HG03460 (cell line): ENCODE measurements at regions not wholly inside any gene's neighbourhood (a gene's known extent, or its start where the extent isn't known, plus 50 kb on each side); places are given as distances from the start of the nearest gene placed in this dataset.
A peak's percentile ranks its signal among the peaks of the same experiment; 100 is the strongest.

Experiments used
- ATAC-seq: cut with Tn5 transposase; IDR thresholded peaks from one replicate; pipeline ENCODE4 v1.9.1; 2021; ENCODE audit not compliant: unreplicated experiment

DNA sequence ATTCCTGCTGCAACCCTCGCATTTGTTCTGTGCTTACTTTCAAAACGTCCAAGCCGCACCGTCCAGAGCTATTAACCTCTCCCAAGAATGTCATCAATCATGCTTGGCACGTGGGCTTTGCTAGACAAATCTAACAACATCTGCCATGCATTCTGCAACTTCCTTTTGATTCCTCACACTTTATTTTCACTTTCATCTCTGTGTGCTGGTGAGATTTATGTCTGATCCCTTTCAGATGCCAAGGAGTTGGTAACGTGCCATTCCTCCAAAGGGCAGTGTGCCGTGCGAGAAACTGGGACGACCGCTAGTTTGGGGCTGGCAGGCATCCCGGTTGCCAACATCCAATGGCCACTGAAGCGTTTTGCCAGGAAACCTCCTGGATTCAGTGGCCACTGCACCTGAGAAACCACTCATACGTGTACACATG, 230.0 kb upstream of the PARD3B start:
- ATAC-seq, result no peak

DNA sequence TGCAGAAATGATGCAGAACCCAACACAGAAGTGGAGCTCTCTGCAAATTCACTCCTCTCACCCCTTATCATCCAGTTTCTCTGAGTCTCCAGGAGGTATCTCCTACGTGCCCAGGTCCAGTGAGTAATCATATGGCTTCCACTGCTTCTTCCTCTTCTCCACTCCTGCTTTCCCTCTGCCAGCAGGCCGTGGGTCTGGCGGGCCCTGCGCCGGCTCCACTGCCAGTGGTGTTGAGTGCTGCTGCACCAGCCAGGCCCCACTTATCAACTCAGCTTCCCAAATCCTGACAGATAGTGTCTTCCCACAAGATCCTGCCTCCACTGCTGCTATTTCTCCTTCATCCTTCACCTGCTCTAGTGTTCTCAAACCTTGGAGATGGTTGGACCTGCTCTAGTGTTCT, 227.6 kb upstream of the PARD3B start:
- ATAC-seq, result no peak

DNA sequence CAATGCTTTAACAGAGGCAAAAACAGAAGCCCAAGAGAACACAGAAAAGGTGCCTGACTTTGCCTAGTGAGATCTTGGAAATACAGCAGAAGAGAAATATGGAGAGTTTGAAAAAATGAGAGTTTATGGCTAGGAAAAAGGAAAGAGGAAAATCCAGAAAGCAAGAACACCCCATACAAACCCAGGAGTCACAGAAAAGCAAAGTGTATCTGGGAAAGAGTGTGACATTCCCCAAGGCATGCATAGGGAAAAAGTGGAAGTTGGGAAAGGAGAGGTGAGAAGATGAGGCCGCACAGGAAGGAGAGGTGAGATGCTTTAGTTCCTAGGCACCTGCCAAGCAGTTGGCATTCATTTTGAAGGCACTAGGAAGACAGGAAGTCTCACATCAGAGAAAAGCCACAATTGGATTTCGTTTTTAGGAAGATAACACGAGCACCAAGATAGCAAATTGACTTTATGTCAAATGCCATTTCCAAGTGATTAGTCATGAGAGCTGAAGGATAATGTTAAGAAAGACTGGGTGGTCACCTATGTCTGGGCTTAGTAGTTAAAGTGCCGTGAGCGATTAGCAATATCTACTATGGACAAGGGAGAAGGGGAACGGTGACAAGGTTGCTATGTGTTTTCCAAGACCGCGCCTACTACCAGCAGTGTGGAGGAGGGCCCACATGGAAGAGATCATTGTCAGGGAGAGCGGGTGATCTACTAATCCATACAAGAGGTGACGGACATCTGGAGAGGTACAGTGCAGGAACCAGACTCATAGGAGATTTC, 224.1 kb upstream of the PARD3B start:
- no peak for ATAC-seq

DNA sequence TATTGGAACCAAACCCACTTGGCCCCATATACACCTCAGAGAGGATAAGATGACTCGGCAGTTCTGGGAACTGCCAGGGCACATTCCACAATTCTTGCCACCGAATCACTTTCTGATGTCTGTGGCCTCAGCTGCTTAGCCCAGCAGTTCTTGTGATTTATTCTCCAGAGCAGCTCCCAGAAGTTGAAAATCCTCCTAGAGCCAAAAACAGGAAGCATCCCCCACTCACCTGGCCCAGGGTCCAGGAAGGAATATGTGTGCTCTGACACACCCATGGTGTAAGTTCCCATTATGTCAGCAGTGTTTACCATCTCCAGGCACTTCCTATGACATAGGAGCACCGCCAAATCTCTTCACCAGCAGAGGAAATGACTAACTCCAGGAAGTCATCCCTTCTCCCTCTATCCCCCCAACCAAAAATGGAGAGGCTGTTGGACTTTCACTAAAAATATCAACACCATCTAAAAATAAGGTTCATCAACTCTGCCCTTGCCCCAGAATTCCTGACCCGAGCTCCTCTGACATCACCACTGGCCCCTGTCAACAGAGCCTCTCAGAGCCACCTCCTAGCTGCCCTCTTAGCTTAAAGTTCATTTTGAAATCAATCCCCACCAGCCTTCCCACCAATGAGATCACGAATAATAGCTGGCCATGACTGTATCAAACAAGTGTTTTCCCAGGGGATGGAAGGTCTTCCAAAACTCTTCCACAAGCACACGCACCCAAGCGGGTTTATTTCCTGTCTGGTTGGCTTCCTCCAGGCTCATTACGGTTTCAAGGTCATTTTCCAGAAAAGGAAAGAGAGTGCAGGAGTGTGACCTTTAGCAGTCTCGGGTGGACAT, 223.1 kb upstream of the PARD3B start:
- no peak for ATAC-seq

DNA sequence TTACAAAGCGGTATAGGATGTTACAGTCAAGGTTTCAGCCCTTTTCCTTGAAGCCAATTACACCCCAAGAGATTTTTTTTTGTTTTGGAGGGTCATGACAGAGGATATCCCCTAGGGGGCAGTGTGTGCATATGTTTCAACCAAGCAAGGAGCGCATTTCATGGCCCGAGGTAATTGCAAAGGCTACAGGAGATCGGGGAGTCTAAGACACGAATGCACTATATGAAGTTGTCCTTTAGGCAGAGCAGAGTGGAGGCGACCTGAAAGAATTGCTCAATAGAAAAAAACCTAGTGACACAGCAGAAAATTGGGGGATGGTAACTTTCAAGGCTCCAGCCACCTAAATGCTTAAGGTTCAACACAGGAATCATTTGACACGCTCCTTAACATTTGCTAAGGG, 219.8 kb upstream of the PARD3B start:
- peak; percentile 94 for ATAC-seq

DNA sequence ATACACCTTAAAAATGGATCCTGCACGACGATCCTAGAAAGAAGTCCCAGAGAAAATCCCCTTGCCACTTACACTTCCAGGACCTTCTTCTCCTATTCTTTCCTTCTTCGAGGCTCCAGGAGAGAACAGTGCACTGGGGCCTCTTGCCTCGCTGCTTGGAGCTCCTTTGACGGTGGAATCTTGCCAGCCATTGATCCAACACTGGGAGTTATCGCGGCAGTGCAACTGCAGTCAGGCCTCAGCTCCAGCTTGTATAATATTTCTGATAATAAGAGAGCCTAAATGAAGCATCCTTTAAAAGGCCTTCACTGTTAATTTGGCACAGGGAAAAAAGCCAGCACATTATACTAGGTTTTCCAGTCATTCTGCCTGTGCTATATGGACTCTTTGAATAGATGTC, 216.9 kb upstream of the PARD3B start:
- no peak for ATAC-seq

DNA sequence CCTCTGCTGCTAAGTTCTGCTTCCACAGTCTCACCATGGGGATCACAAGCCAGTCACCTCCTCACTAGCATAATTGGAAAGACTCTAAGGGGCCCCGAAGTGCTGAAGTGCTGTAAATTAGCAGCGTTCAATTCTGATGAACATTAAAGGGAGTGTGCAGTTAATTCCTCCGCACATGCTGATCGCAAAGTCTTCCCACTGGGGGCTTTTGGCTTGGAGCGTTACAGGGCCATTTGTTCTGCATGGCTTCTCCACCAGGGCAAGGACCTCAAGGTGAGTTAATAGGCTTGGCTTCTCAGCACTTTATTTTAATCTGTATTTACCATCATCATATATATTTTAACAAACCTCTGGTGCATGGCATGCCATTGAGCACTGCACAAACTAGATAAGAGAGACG, 216.3 kb upstream of the PARD3B start:
- no peak for ATAC-seq

DNA sequence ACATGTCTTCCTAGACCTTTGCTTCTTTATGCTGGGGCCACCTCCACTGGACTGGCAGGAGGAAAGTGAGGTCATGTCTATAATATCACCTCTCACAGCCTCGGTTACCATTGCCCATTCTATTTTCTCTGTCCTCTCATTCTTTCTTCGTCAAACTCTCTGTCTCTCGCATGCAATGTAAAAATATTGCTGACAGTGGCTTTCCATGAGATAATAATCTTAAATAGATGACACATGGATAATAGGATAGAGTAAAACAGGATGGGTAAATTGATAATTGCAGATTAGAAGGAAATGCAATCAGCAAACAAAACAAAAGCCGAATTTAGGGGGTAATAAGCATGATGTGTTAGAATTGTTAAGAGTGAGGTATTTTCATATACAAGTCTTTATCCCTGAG, 215.7 kb upstream of the PARD3B start:
- ATAC-seq, result no peak

DNA sequence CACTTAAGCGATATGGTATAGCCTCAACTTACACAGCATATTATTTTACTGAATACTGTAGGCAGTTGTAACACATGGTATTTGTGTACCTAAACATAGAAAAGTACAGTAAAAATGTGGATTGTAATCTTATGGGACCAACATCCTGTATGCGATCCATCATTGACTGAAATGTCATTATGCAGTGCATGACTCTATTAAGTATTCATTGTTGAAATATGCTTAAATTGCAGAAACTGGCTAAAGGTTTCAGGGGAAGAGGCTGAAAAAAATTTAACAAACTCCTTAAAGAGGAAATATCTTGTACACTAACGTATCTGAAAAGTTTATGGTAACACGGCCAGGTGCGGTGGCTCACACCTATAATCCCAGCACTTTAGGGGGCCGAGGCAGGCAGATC, 214.1 kb upstream of the PARD3B start:
- ATAC-seq, result no peak

DNA sequence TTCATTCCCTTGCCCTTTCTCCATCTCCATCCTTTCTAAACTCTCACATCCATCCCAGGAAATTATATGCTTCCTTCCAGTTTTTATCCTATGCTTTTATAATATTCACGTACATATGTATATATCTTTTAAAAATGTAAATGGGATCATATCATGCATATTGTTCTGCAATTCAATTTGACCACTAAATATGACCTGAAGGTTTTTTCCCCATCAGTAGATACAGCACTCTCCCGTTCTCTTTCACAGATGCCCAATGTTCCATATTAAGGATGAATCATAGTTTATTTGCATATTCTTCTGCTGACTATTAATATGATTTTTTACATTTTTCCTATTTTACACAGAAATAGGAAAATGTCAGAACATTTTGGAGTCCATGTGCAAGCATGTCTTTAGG, 213.3 kb upstream of the PARD3B start:
- no peak for ATAC-seq

DNA sequence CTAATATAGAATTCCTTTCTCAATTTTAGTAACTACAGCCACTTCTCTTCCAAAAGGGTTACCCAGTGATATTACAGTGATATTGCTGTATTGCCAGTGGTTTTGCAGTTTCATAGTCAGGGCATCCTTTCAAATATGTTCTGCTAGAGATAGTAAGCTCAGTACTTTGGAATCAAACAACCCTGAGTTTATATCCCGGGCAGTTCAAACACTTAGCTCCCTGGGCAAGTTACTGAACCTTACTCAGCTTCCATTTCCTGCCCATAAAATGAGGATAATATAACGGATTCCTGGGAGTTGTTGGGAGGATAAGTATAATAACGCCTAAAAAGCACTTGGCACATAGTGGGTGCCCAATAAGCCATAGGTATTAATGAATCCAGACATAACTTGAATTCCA, 212.6 kb upstream of the PARD3B start:
- ATAC-seq, result no peak

DNA sequence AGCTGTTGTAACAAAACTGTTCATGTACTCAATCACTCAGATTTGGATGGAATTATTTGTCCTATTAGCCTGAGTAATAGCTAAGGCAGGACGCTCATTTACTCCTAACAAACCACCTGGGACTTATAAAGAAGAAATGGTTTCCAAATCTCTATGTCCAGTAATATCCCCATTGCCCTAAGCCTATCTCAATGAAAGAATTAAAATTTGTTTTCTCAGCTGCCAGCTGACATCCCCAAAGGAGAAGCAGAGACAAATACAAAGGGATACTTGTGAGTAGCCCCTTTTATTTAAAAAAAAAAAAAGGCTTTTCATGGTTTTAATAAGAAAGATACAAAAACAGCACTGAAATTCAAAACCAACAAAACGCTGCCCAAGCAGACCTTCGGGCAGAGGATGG, 211.4 kb upstream of the PARD3B start:
- no peak for ATAC-seq

DNA sequence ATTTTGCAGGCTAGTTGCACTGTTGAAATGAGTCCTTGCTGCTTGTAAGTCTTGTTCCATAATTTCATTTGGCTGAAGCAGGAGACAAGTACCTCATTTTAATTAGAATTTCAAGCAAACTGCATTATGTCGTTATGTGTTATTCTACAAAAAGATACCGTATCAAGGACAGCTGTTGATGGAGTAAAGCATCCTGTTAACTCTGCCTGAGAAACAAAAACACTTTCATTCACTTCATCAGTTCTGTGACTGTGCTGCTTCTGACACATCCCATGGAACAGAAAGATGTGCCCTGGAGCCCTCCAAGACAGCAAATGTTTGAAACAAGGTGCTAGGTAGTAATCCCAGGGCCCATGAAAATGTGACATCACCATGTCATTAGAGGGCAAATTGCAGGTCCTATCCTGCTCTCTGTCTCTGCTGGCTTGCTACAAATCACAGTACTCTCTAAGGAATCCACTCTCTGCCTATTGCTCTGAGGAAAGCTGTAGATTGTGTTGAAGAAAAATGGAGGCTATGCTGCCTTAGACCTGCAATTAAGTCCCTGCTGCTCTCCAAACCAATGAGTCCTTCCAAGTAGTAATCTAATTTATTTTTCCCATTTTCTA, 209.7 kb upstream of the PARD3B start:
- ATAC-seq, result no peak

DNA sequence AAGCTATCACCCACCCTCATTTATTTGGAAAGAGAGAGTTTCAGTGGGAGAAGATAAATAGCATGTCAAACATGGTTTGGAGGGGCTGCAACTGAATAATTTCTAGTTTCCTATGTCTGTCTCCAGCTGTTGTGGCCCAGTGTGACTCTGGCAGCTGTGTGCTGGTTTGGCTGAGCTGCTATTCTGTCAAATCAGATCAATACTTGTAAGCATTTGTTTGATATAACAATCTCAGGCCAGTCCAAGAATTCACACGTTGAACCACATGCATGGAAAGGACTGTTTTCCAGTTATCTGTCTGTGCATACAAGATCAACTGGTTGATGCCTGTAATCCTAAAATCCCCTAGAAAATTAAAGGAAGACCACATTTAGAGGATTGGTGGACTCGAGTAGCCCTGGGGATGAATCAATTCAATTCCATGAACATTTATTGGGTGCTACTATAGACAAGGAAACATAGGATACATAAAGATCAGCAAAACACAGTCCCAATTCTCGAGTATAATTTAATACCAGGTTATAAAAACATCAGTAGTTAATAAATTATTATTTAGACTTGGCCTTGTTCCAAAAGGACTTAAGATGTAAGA, 209.0 kb upstream of the PARD3B start:
- no peak for ATAC-seq

DNA sequence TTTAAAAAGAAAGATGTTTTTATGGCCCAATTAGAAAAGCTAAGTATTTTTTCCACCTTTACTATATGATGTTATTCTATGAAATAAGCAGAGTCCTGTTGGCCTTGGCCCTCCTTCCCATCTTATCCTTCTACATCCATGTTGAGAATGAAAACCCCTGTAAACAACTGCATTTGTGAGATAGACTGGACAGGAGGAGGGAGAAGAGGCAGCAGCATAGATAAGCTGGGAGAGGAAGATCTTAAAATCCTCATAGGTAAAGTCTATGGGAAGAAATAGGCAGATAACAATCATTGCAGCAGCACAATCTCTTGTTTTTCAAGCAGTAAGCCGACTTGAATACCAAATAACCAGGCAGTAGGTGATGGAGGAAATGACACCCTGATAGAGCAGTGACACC, 207.6 kb upstream of the PARD3B start:
- no peak for ATAC-seq

DNA sequence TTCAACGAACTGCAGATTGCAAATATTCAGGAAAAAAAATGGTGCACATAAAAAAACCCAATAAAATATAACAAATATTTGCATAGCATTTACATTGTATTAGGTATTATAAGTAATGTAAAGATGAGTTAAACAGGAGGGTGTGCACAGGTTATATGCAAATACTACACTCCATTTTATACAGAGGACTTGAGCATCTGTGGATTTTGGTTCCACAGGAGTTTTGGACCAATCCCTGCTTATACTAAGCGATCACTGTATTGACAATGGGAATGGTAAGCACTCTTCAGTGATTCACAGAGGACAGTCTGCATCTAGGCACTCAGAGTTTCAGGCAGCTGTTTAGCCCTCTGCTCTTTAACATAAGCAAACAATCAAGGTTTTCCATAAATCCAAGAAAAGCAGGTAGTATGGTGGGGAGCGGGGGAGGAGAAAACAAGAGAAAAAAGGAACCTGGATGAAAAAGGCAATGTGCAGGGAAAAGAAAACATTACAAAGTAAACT, 206.0 kb upstream of the PARD3B start:
- ATAC-seq, result no peak

DNA sequence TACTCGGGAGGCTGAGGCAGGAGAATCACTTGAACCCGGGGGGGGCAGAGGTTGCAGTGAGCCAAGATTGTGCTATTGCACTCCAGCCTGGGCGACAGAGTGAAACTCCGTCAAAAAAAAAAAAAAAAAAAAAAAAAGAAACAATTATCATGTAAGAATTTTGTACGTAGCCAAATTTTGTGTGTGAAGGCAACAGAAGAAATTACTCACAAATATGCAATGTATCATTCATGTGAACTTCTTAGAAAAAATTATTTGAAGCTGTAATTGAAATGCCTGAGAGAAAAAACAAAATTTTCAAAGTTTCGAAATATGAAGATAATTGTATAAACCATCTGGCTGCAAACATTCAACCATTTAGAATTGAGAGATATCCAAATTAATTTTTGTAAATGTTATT, 204.8 kb upstream of the PARD3B start:
- no peak for ATAC-seq

DNA sequence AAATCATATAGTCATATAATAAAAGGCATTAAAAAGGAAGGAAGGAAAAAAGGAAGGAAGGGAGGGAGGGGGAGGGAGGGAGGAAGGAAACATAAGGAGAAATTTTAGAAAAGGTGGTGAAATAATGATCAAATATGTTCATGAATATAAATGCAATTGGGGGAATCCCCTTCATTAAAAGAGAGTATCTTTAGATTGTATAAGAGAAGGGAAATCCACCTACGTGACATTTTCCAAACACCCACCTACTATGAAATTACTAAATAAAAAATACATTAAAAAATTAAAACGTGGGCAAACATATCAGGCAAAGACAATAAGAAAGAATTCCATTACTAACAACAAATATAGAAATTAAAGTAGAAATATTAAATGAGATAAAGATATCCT, 203.4 kb upstream of the PARD3B start:
- no peak for ATAC-seq

DNA sequence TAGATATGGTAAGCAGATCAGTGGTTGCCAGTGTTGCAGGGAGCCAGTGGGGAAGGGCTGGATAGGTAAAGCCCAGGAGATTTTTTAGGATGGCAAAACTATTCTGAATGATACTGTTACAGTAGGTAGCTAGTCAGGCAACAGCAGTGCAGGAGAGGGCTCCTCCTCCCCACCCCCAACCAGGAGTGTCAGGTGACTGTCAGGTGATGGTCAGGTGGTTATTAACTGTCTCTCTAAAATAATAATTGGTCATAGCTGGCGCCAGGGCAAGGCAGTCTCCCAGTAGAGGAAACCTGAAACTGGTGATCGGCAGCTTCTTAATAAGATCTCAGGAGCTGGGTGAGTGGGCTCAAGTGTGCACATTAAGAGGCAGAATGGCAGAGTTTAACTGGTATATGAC, 201.6 kb upstream of the PARD3B start:
- no peak for ATAC-seq

DNA sequence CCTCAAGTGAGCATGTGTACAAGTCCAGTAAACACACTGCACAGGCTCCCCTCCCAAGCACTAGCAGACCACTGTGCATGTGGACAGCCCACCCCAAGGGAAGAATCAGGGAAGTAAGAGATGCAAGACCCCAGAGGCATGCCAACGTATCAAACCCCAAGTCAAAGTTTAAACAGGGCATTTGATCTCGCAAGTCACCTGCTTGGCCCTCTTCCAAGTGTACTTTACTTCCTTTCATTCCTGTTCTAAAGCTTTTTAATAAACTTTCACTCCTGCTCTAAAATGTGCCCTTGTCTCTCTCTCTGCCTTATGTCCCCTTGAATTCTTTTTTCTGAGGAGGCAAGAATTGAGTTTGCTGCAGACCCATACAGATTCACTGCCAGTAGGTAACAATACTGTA, 201.2 kb upstream of the PARD3B start:
- ATAC-seq, result no peak

DNA sequence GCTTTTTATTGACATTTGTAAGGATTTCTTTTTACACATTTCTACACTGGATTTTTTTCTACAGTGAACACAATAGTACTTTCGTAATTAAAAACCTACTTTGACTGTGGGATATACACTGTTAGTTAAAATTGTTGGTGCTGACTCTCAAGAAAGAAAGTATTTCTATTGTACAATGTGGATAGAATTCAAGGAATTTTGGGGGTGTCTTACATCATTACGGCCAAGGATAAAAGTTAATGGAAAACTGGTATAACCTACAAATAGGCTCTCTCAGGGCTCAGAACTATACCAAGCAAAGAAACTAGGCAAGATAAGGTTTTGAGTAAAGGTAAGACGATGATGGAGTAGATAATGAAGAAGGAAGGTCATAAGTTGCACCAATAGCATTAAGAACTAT, 198.4 kb upstream of the PARD3B start:
- ATAC-seq, result no peak

DNA sequence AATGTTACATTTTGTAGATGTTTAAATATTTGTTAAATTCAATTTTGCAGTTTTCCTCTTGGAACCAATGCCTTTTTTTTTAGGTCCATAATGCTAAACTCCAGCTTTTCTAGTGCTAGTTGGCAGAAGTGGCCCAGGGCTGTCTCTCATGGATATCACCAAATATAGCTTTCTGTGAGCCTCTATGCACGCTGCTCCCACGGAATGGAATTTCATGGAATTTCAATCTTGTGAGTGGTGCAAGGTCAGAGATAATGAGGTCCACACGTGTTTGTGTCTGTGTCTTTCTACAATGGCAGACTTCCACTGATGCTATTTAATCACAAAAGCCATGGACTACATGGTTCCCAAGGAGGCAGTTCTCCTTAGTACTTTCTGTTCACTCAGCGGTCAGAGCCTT, 191.5 kb upstream of the PARD3B start:
- ATAC-seq, result no peak
